HG03378 (cell line): ENCODE measurements at regions not wholly inside any gene's neighbourhood (a gene's known extent, or its start where the extent isn't known, plus 50 kb on each side); places are given as distances from the start of the nearest gene placed in this dataset.

Source experiments
- ATAC-seq: cut with Tn5 transposase; IDR thresholded peaks from one replicate; pipeline ENCODE4 v1.9.1; 2021; ENCODE audit warnings: mild to moderate bottlenecking, moderate library complexity; ENCODE audit not compliant: unreplicated experiment

DNA sequence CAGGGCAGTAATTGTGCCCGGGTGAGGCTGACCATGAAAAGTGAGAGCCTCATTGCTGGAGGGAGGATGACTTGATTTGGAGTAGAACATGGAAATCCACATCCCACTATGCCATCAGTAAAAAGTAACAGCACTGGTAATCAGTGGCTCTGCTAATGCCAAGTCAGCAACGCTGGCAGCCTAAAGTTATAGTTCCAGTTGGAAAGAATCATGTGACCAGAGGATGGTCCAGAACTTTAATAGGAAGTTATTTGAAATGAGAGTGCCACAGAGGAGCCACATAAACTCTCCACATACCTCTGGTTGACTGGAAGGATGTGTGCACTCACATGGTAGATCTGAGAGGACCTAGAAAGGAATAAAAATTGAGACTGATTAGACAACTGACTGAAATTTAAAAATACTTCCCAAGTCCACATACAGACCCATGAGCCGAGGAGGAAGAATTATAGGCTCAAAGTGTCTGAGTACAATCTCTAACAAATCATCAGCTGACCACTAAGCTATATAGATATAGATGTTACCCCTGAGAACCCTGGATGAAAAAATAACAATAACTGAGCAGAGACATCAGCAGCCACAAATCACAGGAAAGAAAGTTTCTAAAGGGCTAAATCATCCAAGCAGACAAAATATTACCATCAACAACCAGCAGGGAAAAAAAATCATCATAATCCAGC lies 346.8 kb downstream of the STK39 start:
- ATAC-seq = no peak

DNA sequence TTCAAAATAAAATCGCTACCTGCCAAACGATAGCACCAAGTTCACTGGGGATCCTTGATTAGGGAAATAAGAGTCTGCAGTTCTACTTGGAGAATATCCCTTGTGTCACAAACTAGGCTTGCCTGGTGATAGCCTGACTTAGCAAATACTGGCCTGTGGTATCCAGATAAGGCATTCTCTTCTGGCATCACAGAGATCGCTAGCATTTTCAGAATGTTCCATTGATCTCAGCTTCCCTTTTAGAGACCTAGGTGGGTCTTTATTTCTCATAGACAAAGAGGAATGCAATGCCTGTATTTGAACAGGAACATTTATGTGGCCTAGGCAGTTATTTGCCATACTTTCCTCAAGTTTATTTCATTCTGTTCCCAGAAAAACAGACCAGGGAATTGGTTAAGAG lies 349.1 kb downstream of the STK39 start:
- no peak for ATAC-seq

- ATAC-seq = no peak
Observed at GRCh38 chr2:167891841-167892240, 355.6 kb downstream of the STK39 start.

GRCh38 chr2:167890739-167891138 lies 356.7 kb downstream of the STK39 start:
- ATAC-seq = no peak

GRCh38 chr2:167880415-167880814 lies 367.0 kb downstream of the STK39 start:
- ATAC-seq = no peak

GRCh38 chr2:167875529-167875928 lies 371.9 kb downstream of the STK39 start:
- no peak for ATAC-seq

DNA sequence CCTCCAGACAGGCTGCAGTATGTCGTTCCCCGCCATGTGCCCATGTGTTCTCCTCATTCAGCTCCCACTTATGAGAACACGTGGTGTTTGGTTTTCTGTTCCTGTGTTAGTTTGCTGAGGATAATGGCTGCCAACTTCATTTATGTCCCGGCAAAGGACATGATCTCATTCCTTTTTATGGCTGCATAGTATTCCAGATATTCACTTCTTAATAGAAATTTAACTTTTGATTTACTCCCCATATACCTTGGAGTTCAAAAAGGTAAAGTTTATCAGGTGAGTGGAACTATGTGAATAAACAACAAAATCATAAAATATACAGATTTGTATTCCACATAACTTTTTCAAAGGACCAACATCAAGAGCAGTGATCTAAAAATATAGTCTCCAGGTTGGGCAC lies 372.6 kb downstream of the STK39 start:
- ATAC-seq = no peak

DNA sequence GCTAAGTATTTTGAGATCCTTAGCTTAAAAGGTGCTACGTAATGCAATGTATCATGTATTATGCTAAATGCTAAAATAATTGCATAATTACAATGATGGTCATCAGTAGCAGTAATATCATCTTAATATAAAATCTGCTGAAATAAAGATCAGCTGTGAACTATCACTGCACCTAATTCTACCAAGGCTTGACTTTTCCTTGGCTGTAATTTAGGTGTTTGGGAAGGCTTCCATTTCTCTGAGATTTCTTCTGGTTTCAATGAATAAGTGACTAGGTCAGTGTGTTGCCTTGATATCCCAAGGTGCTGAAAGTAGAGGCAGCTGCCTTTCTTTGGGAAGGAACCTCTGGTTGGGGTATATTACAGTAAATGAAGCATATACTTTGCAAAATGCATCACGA lies 376.1 kb downstream of the STK39 start:
- ATAC-seq = no peak

- no peak for ATAC-seq
Observed at GRCh38 chr2:167869200-167869599, 378.2 kb downstream of the STK39 start.

DNA sequence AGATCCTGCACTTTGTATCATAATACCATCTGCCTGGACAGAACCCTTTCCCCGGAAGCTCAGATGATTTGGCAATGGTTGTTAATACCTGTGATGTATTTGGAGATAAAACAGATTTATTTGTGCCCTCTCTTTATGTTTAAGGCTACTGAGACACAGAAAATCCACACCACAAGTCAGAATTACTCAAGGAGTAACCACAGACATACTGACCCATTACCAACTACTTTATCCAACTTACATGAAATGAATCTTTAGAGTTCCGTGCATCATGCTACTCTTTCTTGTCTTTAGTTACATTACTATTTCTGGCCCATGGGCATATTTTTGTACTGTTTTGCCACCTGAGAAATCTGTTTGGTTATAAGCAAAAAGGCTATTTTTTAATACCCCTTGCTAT lies 384.0 kb downstream of the STK39 start:
- ATAC-seq = no peak

DNA sequence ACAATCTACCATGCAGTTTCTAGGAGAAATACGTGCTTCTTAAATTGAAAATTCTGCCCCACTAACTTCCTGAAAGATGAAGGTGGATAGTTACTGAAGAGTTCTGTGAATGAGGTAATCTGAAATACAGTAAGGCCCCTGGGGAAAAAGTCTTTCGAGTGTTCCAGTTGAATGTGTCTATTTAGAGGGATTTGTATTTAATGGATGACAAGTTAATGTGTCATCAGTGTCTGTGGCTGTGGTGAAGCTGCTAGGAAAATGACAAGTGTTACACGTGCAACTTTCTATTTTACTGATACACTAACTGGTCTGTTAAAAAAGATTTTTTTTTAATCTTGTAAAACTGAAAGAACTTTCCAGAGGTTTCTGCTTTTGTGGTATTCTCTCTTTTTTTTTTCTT lies 384.6 kb downstream of the STK39 start:
- peak; percentile 90 for ATAC-seq

DNA sequence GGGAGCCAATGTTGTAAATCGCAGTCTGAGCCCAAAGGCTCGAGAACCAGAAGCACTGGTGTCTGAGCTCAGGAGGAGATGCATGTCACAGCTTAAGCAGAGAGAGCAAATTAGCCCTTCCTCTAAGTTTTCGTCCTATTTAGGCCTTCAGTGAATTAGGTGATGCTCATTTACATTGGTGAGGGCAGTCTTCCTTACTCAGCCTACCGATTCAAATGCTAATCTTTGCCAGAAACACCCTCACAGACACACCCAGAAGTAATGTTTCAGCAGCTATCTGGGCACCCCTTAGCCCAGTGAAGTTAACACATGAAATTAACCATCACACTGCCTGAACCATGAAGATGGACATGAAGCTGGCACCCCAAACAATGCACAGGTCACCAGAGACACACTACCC lies 385.1 kb downstream of the STK39 start:
- ATAC-seq = peak; percentile 4

- no peak for ATAC-seq
Observed at GRCh38 chr2:167861574-167862193, 385.7 kb downstream of the STK39 start.

GRCh38 chr2:167860082-167860481 lies 387.3 kb downstream of the STK39 start:
- ATAC-seq = peak; percentile 0

DNA sequence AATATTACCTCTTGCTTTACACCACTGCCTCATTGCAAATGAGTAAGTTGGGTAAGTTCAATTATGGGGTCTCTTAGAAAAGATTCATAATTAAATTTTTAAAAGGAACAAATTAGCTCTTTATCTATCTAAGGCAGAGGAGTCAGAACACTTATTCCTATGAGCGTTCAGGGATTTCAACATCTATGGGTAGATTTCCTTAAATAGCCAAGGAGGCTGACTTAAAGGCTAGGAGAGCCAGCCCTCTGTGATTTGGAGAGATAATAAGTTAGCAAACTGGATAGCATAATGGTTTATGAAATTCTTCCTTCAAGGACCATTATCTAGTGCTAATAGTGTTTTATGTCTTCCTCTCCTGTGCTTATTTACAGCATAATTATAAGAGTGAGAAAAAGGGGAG lies 387.7 kb downstream of the STK39 start:
- no peak for ATAC-seq

- no peak for ATAC-seq
Observed at GRCh38 chr2:167858086-167858485, 389.3 kb downstream of the STK39 start.

GRCh38 chr2:167857416-167857815 lies 390.0 kb downstream of the STK39 start:
- ATAC-seq = no peak

GRCh38 chr2:167856190-167856589 lies 391.2 kb downstream of the STK39 start:
- no peak for ATAC-seq

DNA sequence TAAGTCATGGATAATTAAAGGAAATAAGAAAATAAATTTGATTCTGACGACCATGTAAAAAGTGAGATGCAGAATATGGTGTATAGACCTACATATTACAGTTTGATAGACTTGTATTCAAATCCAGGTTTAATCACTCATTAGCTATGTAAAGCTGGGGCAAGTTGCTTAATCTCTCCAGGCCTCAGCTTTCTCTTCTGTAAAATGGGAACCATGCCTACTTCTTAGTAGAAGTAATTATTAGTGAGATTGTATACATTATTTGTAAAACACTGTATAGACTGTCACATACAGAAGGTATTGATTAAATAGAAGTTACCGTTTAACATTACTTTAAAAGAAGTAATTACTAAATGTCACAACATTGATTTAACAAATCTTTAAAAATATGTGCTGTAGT lies 392.2 kb downstream of the STK39 start:
- ATAC-seq = no peak

DNA sequence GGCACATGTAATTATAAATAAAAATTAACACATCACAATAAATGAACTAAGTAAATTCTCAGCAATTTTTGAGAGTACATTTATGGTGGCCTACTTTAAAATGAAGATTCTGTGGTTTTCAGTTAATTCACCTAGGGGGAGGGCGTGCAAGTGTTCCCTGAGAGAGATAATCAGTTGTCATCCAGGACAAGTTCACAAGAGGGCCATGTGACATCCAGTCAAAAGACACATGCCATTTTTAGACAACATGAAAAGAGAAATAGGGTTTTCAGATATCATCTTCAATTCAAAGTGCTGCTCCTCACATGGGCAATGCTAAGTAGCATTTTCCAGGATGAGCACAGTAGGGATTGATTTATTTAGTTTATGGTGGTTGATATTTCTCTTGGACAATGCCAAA lies 393.7 kb downstream of the STK39 start:
- no peak for ATAC-seq

DNA sequence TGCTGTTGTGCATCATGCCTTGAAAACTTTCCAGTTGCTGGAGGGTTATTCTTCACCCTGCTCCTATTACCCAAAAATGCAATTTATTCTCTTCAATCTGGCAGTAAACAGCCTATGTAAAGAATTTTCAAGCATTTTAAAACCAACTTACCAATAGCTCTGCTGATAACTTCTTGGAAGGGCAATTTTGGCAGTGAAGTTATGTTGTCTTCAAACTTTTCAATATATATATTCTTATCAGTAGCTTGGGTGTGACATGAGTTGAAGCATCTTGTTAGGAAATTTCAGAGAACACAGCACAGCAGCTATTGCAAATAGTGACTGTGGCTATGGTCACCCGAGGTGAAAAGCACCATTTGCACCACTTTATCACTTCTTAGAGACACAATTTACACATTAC lies 395.5 kb downstream of the STK39 start:
- ATAC-seq = no peak

GRCh38 chr2:167851323-167851860 lies 396.0 kb downstream of the STK39 start:
- no peak for ATAC-seq
